Calu3 (cell line): ENCODE measurements at regions not wholly inside any gene's neighbourhood (a gene's known extent, or its start where the extent isn't known, plus 50 kb on each side); places are given as distances from the start of the nearest gene placed in this dataset.

Experiments used
- BruUV-seq: library from RNA; stranded (reverse); fragments of 400-500 nt; replicated peaks from 2 replicates; lab custom pipeline; 2021; lab: Mats Ljungman, UMichigan
- CTCF ChIA-PET: fragments of 300-600 bp; sonication (Branson Sonifier 250); formaldehyde crosslinking; loops from one replicate; lab custom pipeline; 2022; ENCODE audit warnings: antibody characterized with exemption; lab: Charles Lee
- DNase-seq: peaks from one replicate; pipeline ENCODE4 v3.0.0; 2022
- H3K27ac Mint-ChIP-seq: one replicate; pipeline ENCODE4 v1.8.0; 2022; ENCODE audit warnings: mixed read lengths; ENCODE audit not compliant: unreplicated experiment
- H3K27me3 Mint-ChIP-seq: one replicate; pipeline ENCODE4 v1.8.0; 2022; ENCODE audit warnings: mixed read lengths; ENCODE audit not compliant: unreplicated experiment
- H3K36me3 Mint-ChIP-seq: one replicate; pipeline ENCODE4 v1.8.0; 2022; ENCODE audit warnings: mild to moderate bottlenecking, moderate library complexity, mixed read lengths; ENCODE audit not compliant: insufficient read depth, unreplicated experiment
- H3K4me1 Mint-ChIP-seq: one replicate; pipeline ENCODE4 v1.8.0; 2022; ENCODE audit warnings: mild to moderate bottlenecking, low read depth, mixed read lengths; ENCODE audit not compliant: unreplicated experiment
- H3K4me3 Mint-ChIP-seq: one replicate; pipeline ENCODE4 v1.8.0; 2022; ENCODE audit warnings: mild to moderate bottlenecking, low read depth, moderate library complexity, mixed read lengths; ENCODE audit not compliant: unreplicated experiment
- H3K9me3 Mint-ChIP-seq: one replicate; pipeline ENCODE4 v1.8.0; 2022; ENCODE audit warnings: low read depth, mixed read lengths; ENCODE audit not compliant: unreplicated experiment
- intact Hi-C: fragments of 100-400 bp; cut with micrococcal nuclease; formaldehyde crosslinking; loops from one replicate; pipeline ENCODE4 v1.10.0; 2022; ENCODE audit not compliant: unreplicated experiment
- TF ChIP-seq, protein P1 (sequence below): fragments of 200-600 bp; IDR thresholded peaks from one replicate; pipeline ENCODE4 v1.8.0; 2022; ENCODE audit warnings: antibody characterized with exemption; ENCODE audit not compliant: unreplicated experiment

DNA sequence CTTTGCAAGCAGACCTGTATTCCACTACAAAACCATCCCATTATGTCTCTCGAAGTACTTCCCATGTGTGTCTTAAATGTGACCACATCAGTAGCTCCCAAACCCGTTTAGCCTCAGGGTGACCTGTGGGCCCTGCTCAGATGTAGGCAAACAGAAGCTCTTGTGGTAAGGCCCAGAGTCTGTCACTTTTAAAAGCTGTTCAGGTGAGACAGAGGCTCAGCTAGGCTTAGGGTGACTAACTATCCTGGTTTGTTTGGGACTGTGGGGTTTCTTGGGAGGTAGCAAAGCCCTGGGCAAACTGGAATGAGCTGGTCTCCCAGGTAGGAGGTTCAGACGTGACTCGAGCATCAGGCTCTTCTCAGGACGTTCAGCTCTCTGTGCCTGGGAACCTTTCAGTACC lies 64.5 kb upstream of the VASH1 start:
- Mint-ChIP-seq H3K27ac (no peak overlapping the region), H3K4me3 (no peak overlapping the region), H3K9me3 (peaks cover 2% of the 10 kb centered on the region), H3K4me1 (no peaks in the 10 kb centered on the region), H3K27me3 (peaks cover 92% of the 10 kb centered on the region), H3K36me3 (no peaks in the 10 kb centered on the region)
- intact Hi-C loops, result no loop called here
- TF ChIP-seq, protein P1, sequence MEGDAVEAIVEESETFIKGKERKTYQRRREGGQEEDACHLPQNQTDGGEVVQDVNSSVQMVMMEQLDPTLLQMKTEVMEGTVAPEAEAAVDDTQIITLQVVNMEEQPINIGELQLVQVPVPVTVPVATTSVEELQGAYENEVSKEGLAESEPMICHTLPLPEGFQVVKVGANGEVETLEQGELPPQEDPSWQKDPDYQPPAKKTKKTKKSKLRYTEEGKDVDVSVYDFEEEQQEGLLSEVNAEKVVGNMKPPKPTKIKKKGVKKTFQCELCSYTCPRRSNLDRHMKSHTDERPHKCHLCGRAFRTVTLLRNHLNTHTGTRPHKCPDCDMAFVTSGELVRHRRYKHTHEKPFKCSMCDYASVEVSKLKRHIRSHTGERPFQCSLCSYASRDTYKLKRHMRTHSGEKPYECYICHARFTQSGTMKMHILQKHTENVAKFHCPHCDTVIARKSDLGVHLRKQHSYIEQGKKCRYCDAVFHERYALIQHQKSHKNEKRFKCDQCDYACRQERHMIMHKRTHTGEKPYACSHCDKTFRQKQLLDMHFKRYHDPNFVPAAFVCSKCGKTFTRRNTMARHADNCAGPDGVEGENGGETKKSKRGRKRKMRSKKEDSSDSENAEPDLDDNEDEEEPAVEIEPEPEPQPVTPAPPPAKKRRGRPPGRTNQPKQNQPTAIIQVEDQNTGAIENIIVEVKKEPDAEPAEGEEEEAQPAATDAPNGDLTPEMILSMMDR, result no peak
- no peak for DNase-seq
- BruUV-seq, result no TSS peak
- CTCF ChIA-PET, result no interaction called here

DNA sequence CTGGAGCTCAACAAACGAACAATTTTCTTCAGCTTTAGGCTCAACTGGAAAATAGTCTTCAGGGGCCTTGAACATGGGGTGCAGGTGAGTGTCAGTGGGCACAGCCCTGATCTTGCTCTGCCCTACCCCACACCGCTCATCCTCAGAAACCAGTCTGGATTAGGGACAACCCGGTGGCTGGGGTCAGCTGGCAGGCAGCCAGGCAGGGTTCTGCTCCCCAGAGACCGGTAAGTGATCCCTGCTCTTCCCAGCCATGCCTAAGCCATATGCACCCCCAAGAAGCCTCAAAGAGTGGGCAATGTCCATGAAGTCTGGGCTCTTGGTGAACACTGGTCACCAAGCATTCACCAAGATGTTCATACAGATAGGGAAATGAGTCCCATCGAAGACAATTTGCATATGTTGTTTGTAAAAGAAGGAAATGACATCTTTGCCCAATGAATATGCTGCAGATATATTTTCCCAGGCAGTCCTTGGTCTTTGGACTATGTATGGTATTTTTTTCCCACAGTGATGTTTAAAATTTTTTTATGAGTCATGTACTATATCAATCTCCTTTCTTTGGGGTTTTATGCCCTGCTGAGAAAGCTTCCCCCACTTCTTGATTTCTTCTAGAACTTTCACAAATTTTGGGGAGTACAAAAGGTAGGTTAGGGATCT lies 63.9 kb upstream of the VASH1 start:
- no peak overlapping the region for H3K4me3 Mint-ChIP-seq
- H3K9me3 Mint-ChIP-seq, result peaks cover 2% of the 10 kb centered on the region
- no peaks in the 10 kb centered on the region for H3K36me3 Mint-ChIP-seq
- TF ChIP-seq, protein P1, result no peak
- H3K27ac Mint-ChIP-seq, result no peak overlapping the region
- no TSS peak for BruUV-seq
- peaks cover 93% of the 10 kb centered on the region for H3K27me3 Mint-ChIP-seq
- intact Hi-C loops, result no loop called here
- no peaks in the 10 kb centered on the region for H3K4me1 Mint-ChIP-seq
- DNase-seq, result no peak
- CTCF ChIA-PET, result no interaction called here

DNA sequence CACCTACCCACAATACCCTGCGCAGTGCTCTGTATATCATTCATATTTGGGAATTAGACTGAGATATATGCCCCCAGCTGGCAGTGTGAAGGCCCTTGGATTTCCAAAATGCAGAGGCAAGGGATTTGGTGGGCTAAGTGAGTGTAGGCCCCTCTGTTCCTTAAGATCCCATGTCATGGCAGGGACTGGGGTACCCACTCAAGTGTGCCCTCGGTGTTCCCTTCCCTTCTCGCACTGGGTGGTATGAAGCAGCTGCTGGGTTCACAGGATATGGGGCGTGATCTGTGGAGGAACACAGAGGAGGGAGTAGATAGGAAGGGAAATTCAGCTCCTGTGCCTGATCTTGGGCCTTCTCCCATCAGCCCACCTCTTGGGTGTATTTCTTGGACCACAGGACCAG lies 63.1 kb upstream of the VASH1 start:
- Mint-ChIP-seq H3K4me1 (no peaks in the 10 kb centered on the region), H3K9me3 (no peaks in the 10 kb centered on the region), H3K27me3 (peaks cover 93% of the 10 kb centered on the region), H3K27ac (no peak overlapping the region), H3K4me3 (no peak overlapping the region), H3K36me3 (no peaks in the 10 kb centered on the region)
- no TSS peak for BruUV-seq
- DNase-seq, result no peak
- CTCF ChIA-PET, result no interaction called here
- intact Hi-C loops, result no loop called here
- TF ChIP-seq, protein P1, result no peak

DNA sequence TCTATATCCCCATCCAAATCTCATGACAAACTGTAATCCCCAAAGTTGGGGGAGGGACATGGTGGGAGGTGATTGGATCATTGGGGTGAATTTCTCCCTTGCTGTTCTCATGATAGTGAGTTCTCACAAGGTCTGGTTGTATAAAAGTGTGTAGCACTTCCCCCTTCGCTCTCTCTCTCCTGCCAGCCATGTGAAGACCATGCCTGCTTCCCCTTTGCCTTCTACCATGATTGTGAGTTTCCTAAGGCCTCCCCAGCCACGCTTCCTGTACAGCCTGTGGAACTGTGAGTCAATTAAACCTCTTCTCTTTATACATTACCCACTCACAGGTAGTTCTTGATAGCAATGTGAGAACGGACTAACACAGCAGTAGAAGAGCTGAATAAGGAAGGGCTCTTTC lies 62.6 kb upstream of the VASH1 start:
- no TSS peak for BruUV-seq
- intact Hi-C loops, result no loop called here
- no peak for DNase-seq
- Mint-ChIP-seq H3K4me1 (no peaks in the 10 kb centered on the region), H3K36me3 (no peaks in the 10 kb centered on the region), H3K9me3 (no peaks in the 10 kb centered on the region), H3K27ac (no peak overlapping the region), H3K4me3 (no peak overlapping the region), H3K27me3 (peaks cover 96% of the 10 kb centered on the region)
- CTCF ChIA-PET, result no interaction called here
- TF ChIP-seq, protein P1, result no peak
